ENCODE measurements at regions not wholly inside any gene's neighbourhood (a gene's known extent, or its start where the extent isn't known, plus 50 kb on each side); places are given as distances from the start of the nearest gene placed in this dataset.

DNA sequence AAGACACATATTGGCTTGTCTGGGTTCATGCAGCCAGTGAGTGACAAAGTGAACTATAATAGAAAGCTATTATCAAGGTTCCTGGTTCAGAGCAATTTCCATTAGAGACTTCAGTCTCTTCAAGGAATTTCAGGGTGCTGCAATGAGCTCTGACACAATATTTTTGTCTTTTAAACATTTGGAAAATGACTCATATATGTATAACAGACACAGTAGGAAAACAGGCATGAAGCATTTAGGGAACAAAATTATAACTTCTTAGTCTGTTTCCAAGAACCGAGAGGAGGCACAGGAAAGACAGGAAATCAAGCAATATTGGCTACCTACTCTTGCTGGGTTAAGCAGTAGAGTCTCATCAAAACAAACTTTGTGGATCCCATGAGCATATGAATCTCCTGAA, 170.4 kb downstream of the PTPRC start:
- no peaks in the 10 kb centered on the region for H3K36me3 Mint-ChIP-seq
- H3K4me3 Mint-ChIP-seq, result no peak overlapping the region
- no peak for ATAC-seq
- peaks cover 3% of the 10 kb centered on the region for H3K9me3 Mint-ChIP-seq
- peaks cover 34% of the 10 kb centered on the region for H3K27me3 Mint-ChIP-seq
- no peaks in the 10 kb centered on the region for H3K4me1 Mint-ChIP-seq
- H3K27ac Mint-ChIP-seq, result no peak overlapping the region

DNA sequence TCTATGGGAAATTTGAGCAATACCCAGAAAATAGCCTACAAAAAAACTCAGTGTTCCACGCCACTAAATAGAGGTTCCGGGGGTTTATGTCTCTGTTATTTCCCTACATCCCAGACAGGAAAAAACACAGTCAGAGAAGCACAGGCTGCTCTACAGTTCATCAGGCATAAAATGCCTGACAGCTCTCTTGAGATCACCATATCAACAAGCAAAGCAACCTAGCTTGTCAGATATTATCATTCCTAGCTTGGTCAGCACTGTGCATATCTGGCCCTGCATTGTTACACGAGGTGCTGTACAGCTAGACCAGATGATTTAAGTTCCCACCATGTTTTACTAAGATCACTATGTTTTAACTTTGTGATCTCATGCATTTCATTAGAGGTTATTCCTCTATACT, 172.6 kb downstream of the PTPRC start:
- no peak for ATAC-seq
- H3K4me1 Mint-ChIP-seq, result no peaks in the 10 kb centered on the region

DNA sequence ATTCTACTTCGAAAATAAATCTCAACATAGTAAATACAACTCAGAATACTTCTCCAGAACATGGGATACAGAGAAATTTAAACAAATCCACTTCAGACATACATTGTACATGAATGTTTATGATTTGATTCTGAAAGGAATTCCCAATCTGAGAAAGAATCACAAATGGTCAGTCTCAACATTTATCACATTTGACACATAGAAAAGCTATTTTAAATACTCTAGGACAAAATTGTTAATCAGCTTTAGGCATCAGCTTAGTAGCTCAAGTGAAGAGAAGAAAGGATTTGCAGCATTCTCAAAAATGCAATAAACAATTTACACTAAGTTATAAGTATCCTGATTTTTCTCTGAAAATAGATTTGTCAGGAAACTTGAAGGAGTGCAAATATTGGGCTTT, 184.8 kb downstream of the PTPRC start:
- ATAC-seq, result no peak
- peaks cover 18% of the 10 kb centered on the region for H3K27me3 Mint-ChIP-seq
- H3K36me3 Mint-ChIP-seq, result no peaks in the 10 kb centered on the region
- no peak overlapping the region for H3K27ac Mint-ChIP-seq
- no peaks in the 10 kb centered on the region for H3K9me3 Mint-ChIP-seq
- no peaks in the 10 kb centered on the region for H3K4me1 Mint-ChIP-seq
- H3K4me3 Mint-ChIP-seq, result no peak overlapping the region

More for the DNA sequence above, 172.6 kb downstream of the PTPRC start:
- Mint-ChIP-seq H3K27me3 (peaks cover 24% of the 10 kb centered on the region), H3K9me3 (peaks cover 16% of the 10 kb centered on the region), H3K27ac (no peak overlapping the region), H3K36me3 (no peaks in the 10 kb centered on the region), H3K4me3 (no peak overlapping the region)

DNA sequence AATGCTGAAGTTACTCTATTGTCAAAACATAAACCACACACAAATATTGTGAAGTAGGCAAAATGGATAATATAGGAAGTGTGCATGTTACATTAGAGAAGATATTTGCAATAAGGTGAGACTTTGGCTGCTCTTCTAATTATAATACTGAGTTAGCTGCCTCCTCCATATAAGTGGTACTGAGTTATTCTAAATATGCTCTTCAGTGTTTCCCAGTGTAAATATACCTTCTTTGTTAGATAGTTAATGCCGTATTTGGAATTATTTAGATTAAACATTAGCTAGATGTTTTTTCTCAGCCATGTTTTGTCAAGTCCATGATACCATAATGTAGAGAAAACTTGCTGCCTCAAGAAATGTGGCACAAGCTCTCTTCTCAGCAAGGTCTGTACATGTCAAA, 186.4 kb downstream of the PTPRC start:
- H3K27ac Mint-ChIP-seq, result no peak overlapping the region
- H3K27me3 Mint-ChIP-seq, result peaks cover 18% of the 10 kb centered on the region
- no peak overlapping the region for H3K4me3 Mint-ChIP-seq
- H3K9me3 Mint-ChIP-seq, result no peaks in the 10 kb centered on the region
- no peaks in the 10 kb centered on the region for H3K36me3 Mint-ChIP-seq
- H3K4me1 Mint-ChIP-seq, result no peaks in the 10 kb centered on the region
- ATAC-seq, result no peak

DNA sequence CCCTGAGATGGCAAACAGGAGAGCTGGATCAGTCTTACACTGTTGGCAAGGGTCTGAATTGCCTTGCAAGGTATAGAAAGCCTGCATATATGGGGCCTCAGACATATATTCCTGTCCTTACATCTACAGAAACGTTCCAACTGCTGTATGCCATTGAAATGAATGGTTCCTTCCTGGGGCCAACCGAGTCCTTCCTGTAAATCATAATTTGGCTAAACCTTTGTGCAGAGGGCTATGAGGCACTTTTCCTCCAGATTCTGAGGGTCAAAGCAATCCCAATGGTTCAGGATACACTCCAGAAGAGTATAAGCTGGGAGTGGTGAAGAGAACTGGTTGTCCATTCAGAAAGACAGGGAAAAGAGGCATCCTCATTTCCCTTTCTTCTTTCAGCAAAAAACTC, 190.5 kb downstream of the PTPRC start:
- Mint-ChIP-seq H3K27me3 (peaks cover 18% of the 10 kb centered on the region), H3K4me3 (no peak overlapping the region), H3K27ac (no peak overlapping the region), H3K9me3 (no peaks in the 10 kb centered on the region), H3K4me1 (no peaks in the 10 kb centered on the region), H3K36me3 (no peaks in the 10 kb centered on the region)
- no peak for ATAC-seq

DNA sequence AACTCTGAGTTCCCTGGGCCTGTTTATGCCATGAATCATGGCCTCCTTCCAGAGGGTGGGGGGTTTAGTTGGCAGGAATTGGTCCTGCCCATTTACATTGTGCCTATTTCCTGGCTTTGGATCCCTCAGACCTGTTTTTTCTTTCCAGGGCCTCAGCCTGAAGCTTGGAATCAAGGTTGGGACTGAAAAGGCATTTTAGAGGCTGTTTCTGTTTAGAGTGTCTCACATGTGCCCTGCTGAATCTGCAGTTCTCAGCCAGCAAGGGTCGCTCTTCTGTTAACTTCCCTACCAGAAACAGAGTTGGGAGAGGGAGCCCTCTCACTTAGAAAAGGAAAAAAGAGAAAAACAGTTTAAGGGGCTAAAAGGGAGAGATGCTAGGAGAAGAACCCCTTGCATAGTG, 191.1 kb downstream of the PTPRC start:
- ATAC-seq, result no peak
- Mint-ChIP-seq H3K27me3 (peaks cover 18% of the 10 kb centered on the region), H3K4me3 (no peak overlapping the region), H3K4me1 (no peaks in the 10 kb centered on the region), H3K36me3 (no peaks in the 10 kb centered on the region), H3K27ac (no peak overlapping the region), H3K9me3 (no peaks in the 10 kb centered on the region)

DNA sequence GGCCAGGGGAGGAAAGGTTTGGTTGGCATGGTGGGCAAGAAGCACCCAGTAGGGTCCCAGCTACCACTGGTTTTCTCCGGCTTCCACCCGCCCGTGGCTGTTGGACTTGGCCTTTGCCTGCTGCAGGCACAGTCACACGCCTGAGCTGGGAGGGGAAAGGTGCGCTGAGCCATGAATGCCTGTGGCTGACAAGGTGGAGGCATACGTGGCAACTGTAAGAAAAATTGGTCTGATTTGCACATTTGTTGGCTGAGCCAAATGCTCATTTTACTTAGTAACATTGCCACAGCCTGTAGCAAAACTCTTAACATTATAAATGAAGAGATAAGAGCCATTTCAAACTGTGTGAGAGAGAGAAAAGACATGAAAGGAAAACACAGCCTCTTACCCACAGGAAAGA, 191.6 kb downstream of the PTPRC start:
- no peak overlapping the region for H3K27ac Mint-ChIP-seq

DNA sequence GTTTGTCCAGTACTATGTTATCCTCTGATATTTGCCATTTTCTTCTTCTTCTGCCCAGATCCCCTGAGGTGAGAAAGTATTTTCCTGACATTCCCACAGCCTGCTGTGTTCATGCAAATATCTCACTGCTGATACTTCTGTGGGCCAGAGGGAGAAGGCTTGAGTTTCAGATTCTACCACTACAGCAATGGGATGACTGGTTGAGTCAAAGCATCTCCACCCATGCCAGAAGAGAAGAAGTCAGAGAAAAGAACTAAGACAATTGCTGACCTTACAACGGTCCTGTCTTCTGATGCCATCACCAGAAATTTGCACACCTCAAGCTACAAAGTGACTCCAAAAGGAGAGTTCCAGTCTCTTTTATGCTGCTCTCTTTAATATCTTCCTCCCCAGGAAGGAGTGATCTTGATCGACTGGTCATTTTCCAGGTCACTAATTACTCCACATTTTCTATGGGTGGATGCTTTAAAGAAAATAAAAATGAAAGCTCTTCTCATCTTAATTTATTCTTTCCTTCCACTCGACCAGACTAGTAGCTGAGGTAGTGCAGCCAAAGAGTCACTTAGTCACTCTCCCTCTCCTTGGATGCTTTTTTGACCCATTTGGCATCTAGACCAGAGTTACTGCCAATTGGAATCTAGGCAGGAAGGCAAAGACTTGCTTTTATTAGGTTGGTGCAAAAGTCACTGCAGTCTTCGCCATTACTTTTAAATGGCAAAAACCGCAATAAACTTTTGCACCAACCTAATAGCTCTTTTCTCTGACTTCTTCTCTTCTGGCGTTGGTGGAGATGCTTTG, 195.1 kb downstream of the PTPRC start:
- no peaks in the 10 kb centered on the region for H3K4me1 Mint-ChIP-seq
- no peak overlapping the region for H3K27ac Mint-ChIP-seq
- H3K27me3 Mint-ChIP-seq, result no peaks in the 10 kb centered on the region
- no peaks in the 10 kb centered on the region for H3K9me3 Mint-ChIP-seq
- ATAC-seq, result no peak
- no peak overlapping the region for H3K4me3 Mint-ChIP-seq
- no peaks in the 10 kb centered on the region for H3K36me3 Mint-ChIP-seq

More for the DNA sequence above, 191.6 kb downstream of the PTPRC start:
- no peaks in the 10 kb centered on the region for H3K4me1 Mint-ChIP-seq
- no peak for ATAC-seq
- no peak overlapping the region for H3K4me3 Mint-ChIP-seq
- peaks cover 18% of the 10 kb centered on the region for H3K27me3 Mint-ChIP-seq
- H3K9me3 Mint-ChIP-seq, result no peaks in the 10 kb centered on the region
- H3K36me3 Mint-ChIP-seq, result no peaks in the 10 kb centered on the region

DNA sequence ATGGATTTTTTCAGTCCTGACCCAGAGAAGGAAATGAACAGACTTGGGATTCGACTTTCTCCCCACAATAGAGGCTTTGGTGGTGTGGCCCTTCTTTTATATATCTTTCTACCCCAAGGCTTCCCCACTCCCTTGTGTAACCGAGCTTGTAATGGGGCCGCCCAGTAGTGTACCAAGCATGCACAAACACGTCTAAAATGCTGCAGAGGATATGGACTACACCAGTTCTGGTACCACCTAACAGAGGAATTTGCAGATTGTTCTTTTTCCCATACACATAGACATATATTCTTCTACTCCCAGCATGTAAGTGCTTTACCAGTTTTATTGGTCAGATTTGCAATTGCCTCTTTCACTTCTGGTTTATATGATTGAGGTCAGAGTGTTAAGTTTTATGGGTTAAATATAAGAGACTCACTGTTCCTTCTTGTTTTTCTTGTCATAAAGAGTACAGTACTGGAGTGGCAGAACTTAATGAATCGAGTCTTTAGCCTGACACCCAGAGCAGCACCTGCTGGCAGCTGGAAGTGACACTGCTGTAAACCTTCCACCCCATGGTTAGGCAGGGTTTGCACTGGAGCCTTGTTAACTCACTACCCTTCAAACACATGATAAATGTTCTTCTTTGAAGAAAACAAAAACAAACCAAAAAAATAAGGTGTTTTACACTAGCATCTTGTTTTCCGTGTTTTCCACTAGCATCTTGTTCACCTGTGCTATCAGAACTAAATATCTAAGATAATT, 198.6 kb downstream of the PTPRC start:
- no peaks in the 10 kb centered on the region for H3K4me1 Mint-ChIP-seq
- H3K27ac Mint-ChIP-seq, result no peak overlapping the region
- no peak for ATAC-seq
- no peaks in the 10 kb centered on the region for H3K27me3 Mint-ChIP-seq
- H3K36me3 Mint-ChIP-seq, result no peaks in the 10 kb centered on the region
- no peak overlapping the region for H3K4me3 Mint-ChIP-seq
- H3K9me3 Mint-ChIP-seq, result no peaks in the 10 kb centered on the region

DNA sequence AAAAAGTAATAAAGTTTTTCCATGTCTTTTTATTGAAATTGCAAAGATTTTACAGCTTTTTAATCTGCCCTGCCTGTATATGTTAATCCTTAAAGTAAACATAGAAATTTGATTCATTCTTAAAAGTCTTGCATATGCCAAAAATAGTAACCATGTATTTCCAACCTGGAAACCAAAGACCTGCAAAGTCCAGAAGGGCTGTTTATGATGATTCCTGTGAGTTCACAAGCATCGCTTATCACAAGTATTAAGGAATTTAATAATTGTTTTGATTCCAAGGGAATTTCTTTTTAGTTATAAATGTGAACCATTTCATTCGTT, 199.1 kb downstream of the PTPRC start:
- Mint-ChIP-seq H3K36me3 (no peaks in the 10 kb centered on the region), H3K9me3 (no peaks in the 10 kb centered on the region), H3K27me3 (no peaks in the 10 kb centered on the region), H3K27ac (no peak overlapping the region), H3K4me1 (no peaks in the 10 kb centered on the region), H3K4me3 (no peak overlapping the region)
- no peak for ATAC-seq

DNA sequence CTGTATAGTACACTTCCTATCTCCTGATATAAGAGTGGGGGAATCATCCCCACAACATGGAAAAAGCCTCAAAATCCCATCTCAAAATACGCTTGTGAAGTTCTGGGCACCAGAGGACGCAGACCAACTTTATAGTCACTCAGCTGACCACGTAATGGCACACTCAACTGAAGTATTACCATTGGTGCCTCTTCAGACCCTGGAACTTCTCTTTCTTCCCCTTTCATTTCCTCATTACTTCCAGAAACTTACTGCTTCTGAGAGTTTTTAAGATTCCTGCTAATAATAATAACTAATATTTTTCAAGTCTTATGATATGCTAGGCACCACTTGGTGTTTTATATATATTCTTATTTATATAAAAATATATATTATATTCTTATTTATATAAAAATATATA, 202.6 kb downstream of the PTPRC start:
- H3K4me1 Mint-ChIP-seq, result no peaks in the 10 kb centered on the region
- no peaks in the 10 kb centered on the region for H3K36me3 Mint-ChIP-seq
- H3K4me3 Mint-ChIP-seq, result no peak overlapping the region
- no peaks in the 10 kb centered on the region for H3K27me3 Mint-ChIP-seq
- no peaks in the 10 kb centered on the region for H3K9me3 Mint-ChIP-seq
- no peak for ATAC-seq
- H3K27ac Mint-ChIP-seq, result no peak overlapping the region

DNA sequence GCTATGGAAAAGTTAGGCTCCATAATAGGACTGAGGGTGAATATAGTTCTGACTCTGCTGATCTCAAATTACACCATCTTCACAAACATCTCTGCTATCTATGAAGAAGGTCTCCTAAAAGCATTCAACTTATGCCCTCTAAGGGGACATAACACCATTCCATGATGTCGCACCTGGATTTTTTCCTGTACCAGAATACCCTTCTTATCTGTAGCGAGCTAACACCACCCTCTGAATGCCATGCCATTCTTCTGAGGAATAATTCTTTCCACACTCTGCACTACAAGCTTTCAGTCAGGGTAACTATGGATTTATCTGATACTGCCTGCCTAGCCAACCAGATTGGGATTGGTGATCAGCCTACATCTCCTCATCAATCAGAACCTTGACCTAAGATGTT, 203.8 kb downstream of the PTPRC start:
- no peak for ATAC-seq
- Mint-ChIP-seq H3K4me3 (no peak overlapping the region), H3K9me3 (no peaks in the 10 kb centered on the region), H3K36me3 (no peaks in the 10 kb centered on the region), H3K27ac (no peak overlapping the region), H3K27me3 (no peaks in the 10 kb centered on the region), H3K4me1 (no peaks in the 10 kb centered on the region)

DNA sequence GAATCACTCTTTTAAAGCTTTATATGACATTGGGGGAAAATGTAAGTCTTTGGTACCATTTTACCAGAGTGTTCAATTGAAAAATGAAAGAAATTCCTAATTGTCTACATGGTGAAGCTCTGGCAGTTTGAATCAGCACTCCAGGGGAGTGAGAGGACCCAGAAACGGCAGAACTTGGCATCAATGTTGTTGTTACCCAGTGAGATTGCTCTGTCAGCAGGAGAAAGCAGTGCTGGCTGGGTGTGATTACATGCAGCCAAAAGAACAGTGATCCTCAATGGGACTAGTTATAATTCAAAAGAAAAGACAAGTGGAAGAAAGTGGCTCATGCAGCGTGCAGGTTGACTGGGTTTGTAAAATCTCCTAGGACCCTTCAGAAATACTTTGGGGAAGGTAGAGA, 206.4 kb downstream of the PTPRC start:
- no peak overlapping the region for H3K4me3 Mint-ChIP-seq
- no peak for ATAC-seq
- no peaks in the 10 kb centered on the region for H3K36me3 Mint-ChIP-seq
- no peaks in the 10 kb centered on the region for H3K9me3 Mint-ChIP-seq
- H3K27ac Mint-ChIP-seq, result no peak overlapping the region
- no peaks in the 10 kb centered on the region for H3K27me3 Mint-ChIP-seq
- H3K4me1 Mint-ChIP-seq, result no peaks in the 10 kb centered on the region

DNA sequence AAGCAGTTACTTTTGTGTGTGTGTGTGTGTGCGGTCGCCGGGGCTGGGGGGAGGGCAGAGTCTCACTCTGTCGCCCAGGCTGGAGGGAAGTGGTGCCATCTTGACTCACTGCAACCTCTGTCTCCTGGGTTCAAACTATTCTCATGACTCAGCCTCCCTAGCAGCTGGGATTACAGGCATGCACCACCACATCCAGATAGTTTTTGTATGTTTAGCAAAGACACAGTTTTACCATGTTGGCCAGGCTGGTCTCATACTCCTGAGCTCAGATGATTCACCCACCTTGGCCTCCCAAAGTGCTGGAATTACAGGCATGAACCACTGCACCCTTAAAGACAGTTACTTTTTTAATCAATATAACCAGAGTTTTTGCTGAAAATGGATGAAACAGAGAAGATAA, 207.0 kb downstream of the PTPRC start:
- H3K27ac Mint-ChIP-seq, result no peak overlapping the region
- H3K4me1 Mint-ChIP-seq, result no peaks in the 10 kb centered on the region
- no peaks in the 10 kb centered on the region for H3K36me3 Mint-ChIP-seq

DNA sequence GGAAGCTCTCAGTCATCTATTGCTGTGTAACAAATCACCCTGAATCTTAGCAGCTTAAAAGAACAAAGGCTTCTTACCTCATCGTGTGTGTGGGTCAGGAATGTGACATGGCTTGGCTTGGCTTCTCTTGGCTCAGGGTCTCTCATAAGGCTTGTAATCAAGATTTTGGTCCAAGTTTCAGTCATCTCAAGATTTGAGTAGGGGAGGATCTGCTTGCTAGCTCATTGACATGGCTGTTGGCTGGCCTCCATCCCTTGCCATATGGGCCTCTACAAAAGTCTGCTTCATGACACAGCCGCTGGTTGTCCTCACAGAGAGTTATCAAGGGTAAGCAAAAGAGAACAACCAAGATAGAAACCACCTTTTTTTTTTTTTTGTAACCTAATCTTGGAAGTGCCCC, 207.7 kb downstream of the PTPRC start:
- no peaks in the 10 kb centered on the region for H3K9me3 Mint-ChIP-seq
- ATAC-seq, result no peak
- H3K36me3 Mint-ChIP-seq, result no peaks in the 10 kb centered on the region
- no peak overlapping the region for H3K27ac Mint-ChIP-seq
- H3K27me3 Mint-ChIP-seq, result no peaks in the 10 kb centered on the region
- H3K4me3 Mint-ChIP-seq, result no peak overlapping the region
- no peaks in the 10 kb centered on the region for H3K4me1 Mint-ChIP-seq

More for the DNA sequence above, 207.0 kb downstream of the PTPRC start:
- Mint-ChIP-seq H3K9me3 (no peaks in the 10 kb centered on the region), H3K4me3 (no peak overlapping the region), H3K27me3 (no peaks in the 10 kb centered on the region)
- ATAC-seq, result no peak

DNA sequence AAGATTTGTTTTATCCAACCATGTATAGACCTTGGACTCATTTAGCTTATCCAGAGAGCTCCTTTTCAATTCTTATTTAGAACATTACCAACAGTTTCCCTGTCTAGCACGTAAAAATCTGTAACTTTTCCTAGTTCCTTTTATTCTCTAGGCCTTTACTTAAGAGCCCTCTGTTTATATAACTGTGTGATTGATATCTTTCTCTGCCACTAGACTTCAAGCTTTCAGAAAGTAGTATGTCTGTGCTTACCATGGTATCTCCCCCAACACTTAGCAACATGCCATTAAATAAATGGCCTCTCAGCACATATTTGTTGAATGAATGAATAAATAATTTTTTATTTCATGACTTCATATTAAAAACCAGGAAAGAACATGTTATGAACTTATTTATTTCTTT, 209.4 kb downstream of the PTPRC start:
- H3K4me3 Mint-ChIP-seq, result no peak overlapping the region
- no peaks in the 10 kb centered on the region for H3K36me3 Mint-ChIP-seq
- no peaks in the 10 kb centered on the region for H3K27me3 Mint-ChIP-seq
- no peaks in the 10 kb centered on the region for H3K4me1 Mint-ChIP-seq
- H3K27ac Mint-ChIP-seq, result no peak overlapping the region
- ATAC-seq, result no peak
- H3K9me3 Mint-ChIP-seq, result no peaks in the 10 kb centered on the region

Data from stimulated activated memory B cell treated with anti-CD40 and anti-IgM and Interleukin-4, amounts not matched to agents 10 μg/mL and 1 μg/mL and 100 μg/mL, for 72 hours (primary cell).